K562 (cell line): ENCODE measurements at regions not wholly inside any gene's neighbourhood (a gene's known extent, or its start where the extent isn't known, plus 50 kb on each side); places are given as distances from the start of the nearest gene placed in this dataset.

Experiments
- ATAC-seq: fragments of 200-7000 bp; cut with Tn5 transposase; 3 replicates; pipeline ENCODE4 v1.9.1; 2020; ENCODE audit warnings: moderate library complexity
- BruUV-seq: library from RNA; stranded (reverse); fragments of 400-500 nt; replicated peaks from 2 replicates; lab custom pipeline; 2021; lab: Mats Ljungman, UMichigan
- CTCF ChIA-PET: fragments of 300-600 bp; formaldehyde crosslinking; extraction: SDS; loops from one replicate; lab custom pipeline; 2021; ENCODE audit warnings: low intra/inter-chr PET ratio; lab: Yijun Ruan, JAX
- POLR2A ChIA-PET: fragments of 300-600, 350-650 bp; sonication (Branson Sonifier 250); formaldehyde crosslinking; extraction: SDS; loops from one replicate; lab custom pipeline; 2021; ENCODE audit warnings: antibody characterized with exemption, inconsistent platforms; lab: Yijun Ruan, JAX
- DNase-seq, 4 experiments: peaks; one replicate each; pipeline versions ENCODE4 v3.0.0 to v3.0.0-alpha.2; 2011 to 2018; ENCODE audit warnings: low spot score in 3 of 4, mixed read lengths in 3 of 4; ENCODE audit errors: extremely low read depth in 1 of 4
- FAIRE-seq: peaks from 2 replicates; lab custom pipeline; 2011; peaks lifted over from hg19 to GRCh38; lab: Jason Lieb, UNC
- H2AFZ ChIP-seq: 2 replicates; pipeline ENCODE4 v1.6.0; 2011; ENCODE audit warnings: low read depth, low read length, control low read depth, inconsistent platforms
- H3K27ac ChIP-seq: fragments of 200-600 bp; 3 replicates; pipeline ENCODE4 v1.8.0; 2011; ENCODE audit warnings: low read depth, mild to moderate bottlenecking, control low read depth, inconsistent platforms, low read length, moderate library complexity, mixed read lengths; ENCODE audit errors: extremely low read depth
- H3K27me3 ChIP-seq, 2 experiments: fragments of 300-600 bp in 1 of 2; 2 replicates in 1 of 2; 3 replicates in 1 of 2; pipeline versions ENCODE4 v1.6.0 to v1.8.0; 2011; ENCODE audit warnings: inconsistent platforms in 2 of 2, low read length in 2 of 2, mild to moderate bottlenecking in 1 of 2, mixed read lengths in 1 of 2, moderate library complexity in 1 of 2; ENCODE audit not compliant: control insufficient read depth in 2 of 2, insufficient read depth in 2 of 2
- H3K36me3 ChIP-seq: fragments of 300-600 bp; 3 replicates; pipeline ENCODE4 v1.8.0; 2011; ENCODE audit warnings: mild to moderate bottlenecking, low read length, inconsistent platforms; ENCODE audit not compliant: control insufficient read depth, insufficient read depth
- H3K4me1 ChIP-seq, 2 experiments: fragments of 200-600 bp in 1 of 2; replicated peaks in 1 of 2; 2 replicates in 1 of 2; 3 replicates in 1 of 2; pipeline versions ENCODE4 v1.5.1 to v1.8.0; 2011; ENCODE audit warnings: inconsistent platforms in 2 of 2, low read length in 2 of 2, mild to moderate bottlenecking in 1 of 2, mixed read lengths in 1 of 2, moderate library complexity in 1 of 2; ENCODE audit not compliant: control insufficient read depth in 2 of 2, insufficient read depth in 2 of 2
- H3K4me2 ChIP-seq: 2 replicates; pipeline ENCODE4 v1.6.1; 2011; ENCODE audit warnings: low read length, control low read depth, inconsistent platforms, mixed read lengths; ENCODE audit not compliant: insufficient read depth
- H3K4me3 ChIP-seq: fragments of 200-600 bp; sonication (generic), shearing (Covaris generic); 2 replicates; pipeline ENCODE4 v1.5.1; 2016; ENCODE audit warnings: control low read depth, inconsistent platforms
- H3K79me2 ChIP-seq: fragments of 200-600 bp; 3 replicates; pipeline ENCODE4 v1.8.0; 2011; ENCODE audit warnings: low read length, inconsistent platforms; ENCODE audit not compliant: control insufficient read depth, insufficient read depth
- H3K9ac ChIP-seq, 2 experiments: 2 replicates each; pipeline versions ENCODE4 v1.6.0 to v1.6.1; 2011; ENCODE audit warnings: low read depth in 2 of 2, low read length in 2 of 2, control low read depth in 1 of 2, inconsistent platforms in 1 of 2, mild to moderate bottlenecking in 1 of 2, mixed read lengths in 1 of 2; ENCODE audit not compliant: insufficient read depth in 1 of 2
- H3K9me1 ChIP-seq: one replicate; pipeline ENCODE4 v1.6.0; 2011; ENCODE audit warnings: inconsistent platforms, mild to moderate bottlenecking, low read length, moderate library complexity; ENCODE audit not compliant: control insufficient read depth, insufficient read depth
- H3K9me3 ChIP-seq: replicated peaks from 2 replicates; pipeline ENCODE4 v1.5.1; 2011; ENCODE audit warnings: low read depth, low read length, inconsistent platforms; ENCODE audit not compliant: control insufficient read depth, insufficient read depth
- H4K20me1 ChIP-seq: replicated peaks from 2 replicates; pipeline ENCODE4 v1.6.1; 2011; ENCODE audit warnings: low read length, inconsistent platforms, mixed read lengths; ENCODE audit not compliant: control insufficient read depth, insufficient read depth
- ATF3 ChIP-seq, 2 experiments: fragments of 450-650 bp in 1 of 2; sonication (generic) in 1 of 2; formaldehyde crosslinking in 1 of 2; IDR thresholded peaks in 1 of 2; conservative IDR thresholded peaks in 1 of 2; 2 replicates each; pipeline versions ENCODE4 v1.6.1 to v1.8.1; 2016 to 2023; ENCODE audit warnings: mild to moderate bottlenecking in 2 of 2, moderate library complexity in 2 of 2, inconsistent platforms in 1 of 2, missing genetic modification reagents in 1 of 2
- ELF2 ChIP-seq: fragments of 250-450 bp; sonication (Bioruptor Pico); IDR thresholded peaks from 2 replicates; pipeline ENCODE4 v1.5.0; 2021; ENCODE audit warnings: mild to moderate bottlenecking
- KDM5B ChIP-seq: fragments of 200-600 bp; sonication (generic); IDR thresholded peaks from 2 replicates; pipeline ENCODE4 v1.6.1; 2012; ENCODE audit warnings: low read depth, mild to moderate bottlenecking, moderate library complexity, low read length, control low read depth, inconsistent platforms; ENCODE audit not compliant: insufficient replicate concordance
- KLF13 ChIP-seq: fragments of 450-650 bp; IDR thresholded peaks from 2 replicates; pipeline ENCODE4 v1.6.1; 2016; ENCODE audit warnings: missing genetic modification characterization, low read depth, mild to moderate bottlenecking, missing compliant biosample characterization, moderate library complexity, borderline replicate concordance
- TAF9B ChIP-seq: fragments of 450-650 bp; IDR thresholded peaks from 2 replicates; pipeline ENCODE4 v1.6.1; 2018; ENCODE audit warnings: mild to moderate bottlenecking; ENCODE audit not compliant: partially characterized antibody
- ZNF75A ChIP-seq: fragments of 450-650 bp; formaldehyde crosslinking; IDR thresholded peaks from 2 replicates; pipeline ENCODE4 v1.4.0; 2020; ENCODE audit warnings: mild to moderate bottlenecking
- WGBS: fragments of 100-300 bp; shearing (Covaris generic); methylation state at CpG from one replicate; pipeline ENCODE4 v1.1.6; 2016; ENCODE audit warnings: low coverage, mixed read lengths; ENCODE audit not compliant: insufficient coverage; ENCODE audit errors: missing lambda C conversion rate; 5-methylcytosine and 5-hydroxymethylcytosine counted together
- in situ Hi-C: fragments of 300-500 bp; cut with MboI; formaldehyde crosslinking; loops from 4 replicates; pipeline ENCODE4 v1.15.0; 2018; ENCODE audit warnings: inconsistent platforms, mixed read lengths
- intact Hi-C: fragments of 100-400 bp; cut with micrococcal nuclease; formaldehyde crosslinking; loops from 2 replicates; pipeline ENCODE4 v1.14.2; 2022

- 0% methylated on average over 2 of the region's 2 CpGs for WGBS
- Histone ChIP-seq H3K4me2 (no peak overlapping the region), H3K9me3 (no peaks in the 10 kb centered on the region), H3K36me3 (no peaks in the 10 kb centered on the region), H3K27ac (no peak overlapping the region), H2AFZ (no peak overlapping the region), H3K4me3 (no peak overlapping the region), H3K27me3 (peaks cover 3 to 5% of the 10 kb centered on the region in 2 experiments; a peak in 2 of 5 replicates), H3K4me1 (no peaks in the 10 kb centered on the region), H3K9me1 (no peaks in the 10 kb centered on the region), H4K20me1 (no peaks in the 10 kb centered on the region), H3K9ac (no peak overlapping the region), H3K79me2 (no peaks in the 10 kb centered on the region)
- DNase-seq (no peak), ATAC-seq (no peak), FAIRE-seq (no peak)
- intact Hi-C loops (no loop called here), in situ Hi-C loops (no loop called here)
- no TSS peak for BruUV-seq
- TF ChIP-seq ZNF75A (CRISPR knock-in tag): no peak
- TF ChIP-seq KDM5B: no peak
- no peak for TF ChIP-seq ELF2 (CRISPR knock-in tag)
- no peak for TF ChIP-seq TAF9B
- TF ChIP-seq KLF13: no peak
- peak; percentile 53; the same call in 1 of the 2 replicates for TF ChIP-seq ATF3 (IDR thresholded peaks at IDR 0.05)
- no peak for TF ChIP-seq ATF3 (CRISPR knock-in tag; conservative IDR thresholded peaks at IDR 0.05)
- ChIA-PET POLR2A (interaction anchor here (0.5 to 0.8 kb wide), 2 partner anchors 9 to 26 kb away, joined by 3 read pairs; no protein-coding TSS in a partner anchor), CTCF (no interaction called here)
These were observed 141.1 kb upstream of the DAP start for GRCh38 chr5:10902145-10902544.
